ENCODE measurements at regions not wholly inside any gene's neighbourhood (a gene's known extent, or its start where the extent isn't known, plus 50 kb on each side); places are given as distances from the start of the nearest gene placed in this dataset.
A peak's percentile ranks its signal among the peaks of the same experiment; 100 is the strongest.

GRCh38 chr3:31274326-31275024 is 258.2 kb upstream of the STT3B start:
- peak; percentile 49 for FAIRE-seq
- peaks cover 11% of the 10 kb centered on the region for H3K4me1 Mint-ChIP-seq (ENCODE audit: low read depth, unreplicated experiment)
- no peaks in the 10 kb centered on the region for H3K79me2 ChIP-seq (ENCODE audit: insufficient read depth, low read length)
- H3K4me3 ChIP-seq (ENCODE audit: insufficient read depth, low read depth, low read length) = no peak overlapping the region
- no peaks in the 10 kb centered on the region for H4K20me1 ChIP-seq (ENCODE audit: insufficient read depth, low read length)
- no peak overlapping the region for H3K9ac ChIP-seq (ENCODE audit: low read length)
- DNase-seq (ENCODE audit: low read depth) = peak; percentile 43
- H3K27ac ChIP-seq (ENCODE audit: low read depth, low read length) = peak overlapping the region; percentile 41
- no peaks in the 10 kb centered on the region for H3K9me3 ChIP-seq (ENCODE audit: insufficient read depth, low read depth, low read length)
- H2AFZ ChIP-seq (ENCODE audit: low read depth, low read length) = peak overlapping the region; percentile 28
- peaks cover 11% of the 10 kb centered on the region for H3K27me3 Mint-ChIP-seq (ENCODE audit: low read depth, unreplicated experiment)
- no peaks in the 10 kb centered on the region for H3K27me3 ChIP-seq (ENCODE audit: insufficient read depth, low read length)
- peak overlapping the region; percentile 39 for H3K4me2 ChIP-seq (ENCODE audit: low read length)
- TF ChIP-seq EZH2 (IDR thresholded peaks at IDR 0.05; ENCODE audit: insufficient read depth, low read length) (no peak), CTCF (IDR thresholded peaks at IDR 0.05; ENCODE audit: insufficient read depth, low read depth, low read length) (no peak)
- H3K9me3 Mint-ChIP-seq (ENCODE audit: unreplicated experiment) = peaks cover 2% of the 10 kb centered on the region
- H3K36me3 Mint-ChIP-seq (ENCODE audit: low read depth, unreplicated experiment) = no peaks in the 10 kb centered on the region
- H3K4me3 Mint-ChIP-seq (ENCODE audit: unreplicated experiment) = no peak overlapping the region
- H3K36me3 ChIP-seq (ENCODE audit: insufficient read depth, low read length) = no peaks in the 10 kb centered on the region
- H3K4me1 ChIP-seq (ENCODE audit: insufficient read depth, low read length) = peaks cover 13% of the 10 kb centered on the region
- peak overlapping the region; percentile 5 for H3K27ac Mint-ChIP-seq (ENCODE audit: unreplicated experiment)

- H3K27me3 Mint-ChIP-seq (ENCODE audit: low read depth, unreplicated experiment) = peaks cover 11% of the 10 kb centered on the region
- no peaks in the 10 kb centered on the region for H3K79me2 ChIP-seq (ENCODE audit: insufficient read depth, low read length)
- FAIRE-seq (peak; percentile 58), DNase-seq (ENCODE audit: low read depth) (peak; percentile 85)
- no peak overlapping the region for H2AFZ ChIP-seq (ENCODE audit: low read depth, low read length)
- no peak overlapping the region for H3K9ac ChIP-seq (ENCODE audit: low read length)
- H3K27ac ChIP-seq (ENCODE audit: low read depth, low read length) = peak overlapping the region; percentile 41
- no peaks in the 10 kb centered on the region for H4K20me1 ChIP-seq (ENCODE audit: insufficient read depth, low read length)
- no peak overlapping the region for H3K4me3 Mint-ChIP-seq (ENCODE audit: unreplicated experiment)
- peak overlapping the region; percentile 39 for H3K4me2 ChIP-seq (ENCODE audit: low read length)
- no peaks in the 10 kb centered on the region for H3K9me3 ChIP-seq (ENCODE audit: insufficient read depth, low read depth, low read length)
- no peaks in the 10 kb centered on the region for H3K27me3 ChIP-seq (ENCODE audit: insufficient read depth, low read length)
- no peaks in the 10 kb centered on the region for H3K36me3 Mint-ChIP-seq (ENCODE audit: low read depth, unreplicated experiment)
- H3K4me1 ChIP-seq (ENCODE audit: insufficient read depth, low read length) = peaks cover 13% of the 10 kb centered on the region
- H3K36me3 ChIP-seq (ENCODE audit: insufficient read depth, low read length) = no peaks in the 10 kb centered on the region
- H3K4me1 Mint-ChIP-seq (ENCODE audit: low read depth, unreplicated experiment) = peaks cover 11% of the 10 kb centered on the region
- H3K27ac Mint-ChIP-seq (ENCODE audit: unreplicated experiment) = no peak overlapping the region
- no peak for TF ChIP-seq CTCF (IDR thresholded peaks at IDR 0.05; ENCODE audit: insufficient read depth, low read depth, low read length)
- TF ChIP-seq EZH2 (IDR thresholded peaks at IDR 0.05; ENCODE audit: insufficient read depth, low read length) = no peak
- peaks cover 2% of the 10 kb centered on the region for H3K9me3 Mint-ChIP-seq (ENCODE audit: unreplicated experiment)
- no peak overlapping the region for H3K4me3 ChIP-seq (ENCODE audit: insufficient read depth, low read depth, low read length)
These were observed 257.6 kb upstream of the STT3B start for GRCh38 chr3:31275038-31275572.

GRCh38 chr3:31275583-31275982 is 257.1 kb upstream of the STT3B start:
- TF ChIP-seq EZH2 (IDR thresholded peaks at IDR 0.05; ENCODE audit: insufficient read depth, low read length) (no peak), CTCF (IDR thresholded peaks at IDR 0.05; ENCODE audit: insufficient read depth, low read depth, low read length) (no peak)
- Mint-ChIP-seq H3K27ac (ENCODE audit: unreplicated experiment) (no peak overlapping the region), H3K4me3 (ENCODE audit: unreplicated experiment) (no peak overlapping the region), H3K4me1 (ENCODE audit: low read depth, unreplicated experiment) (peaks cover 11% of the 10 kb centered on the region), H3K36me3 (ENCODE audit: low read depth, unreplicated experiment) (no peaks in the 10 kb centered on the region), H3K9me3 (ENCODE audit: unreplicated experiment) (peaks cover 2% of the 10 kb centered on the region), H3K27me3 (ENCODE audit: low read depth, unreplicated experiment) (peaks cover 11% of the 10 kb centered on the region)
- FAIRE-seq (no peak), DNase-seq (ENCODE audit: low read depth) (no peak)
- Histone ChIP-seq H3K79me2 (ENCODE audit: insufficient read depth, low read length) (no peaks in the 10 kb centered on the region), H3K4me3 (ENCODE audit: insufficient read depth, low read depth, low read length) (no peak overlapping the region), H3K4me2 (ENCODE audit: low read length) (peak overlapping the region; percentile 39), H3K36me3 (ENCODE audit: insufficient read depth, low read length) (no peaks in the 10 kb centered on the region), H2AFZ (ENCODE audit: low read depth, low read length) (no peak overlapping the region), H3K27ac (ENCODE audit: low read depth, low read length) (peak overlapping the region; percentile 41), H3K4me1 (ENCODE audit: insufficient read depth, low read length) (peaks cover 13% of the 10 kb centered on the region), H3K27me3 (ENCODE audit: insufficient read depth, low read length) (no peaks in the 10 kb centered on the region), H3K9ac (ENCODE audit: low read length) (peak overlapping the region; percentile 4), H4K20me1 (ENCODE audit: insufficient read depth, low read length) (no peaks in the 10 kb centered on the region), H3K9me3 (ENCODE audit: insufficient read depth, low read depth, low read length) (no peaks in the 10 kb centered on the region)
